ENCODE measurements at regions not wholly inside any gene's neighbourhood (a gene's known extent, or its start where the extent isn't known, plus 50 kb on each side); places are given as distances from the start of the nearest gene placed in this dataset.

DNA sequence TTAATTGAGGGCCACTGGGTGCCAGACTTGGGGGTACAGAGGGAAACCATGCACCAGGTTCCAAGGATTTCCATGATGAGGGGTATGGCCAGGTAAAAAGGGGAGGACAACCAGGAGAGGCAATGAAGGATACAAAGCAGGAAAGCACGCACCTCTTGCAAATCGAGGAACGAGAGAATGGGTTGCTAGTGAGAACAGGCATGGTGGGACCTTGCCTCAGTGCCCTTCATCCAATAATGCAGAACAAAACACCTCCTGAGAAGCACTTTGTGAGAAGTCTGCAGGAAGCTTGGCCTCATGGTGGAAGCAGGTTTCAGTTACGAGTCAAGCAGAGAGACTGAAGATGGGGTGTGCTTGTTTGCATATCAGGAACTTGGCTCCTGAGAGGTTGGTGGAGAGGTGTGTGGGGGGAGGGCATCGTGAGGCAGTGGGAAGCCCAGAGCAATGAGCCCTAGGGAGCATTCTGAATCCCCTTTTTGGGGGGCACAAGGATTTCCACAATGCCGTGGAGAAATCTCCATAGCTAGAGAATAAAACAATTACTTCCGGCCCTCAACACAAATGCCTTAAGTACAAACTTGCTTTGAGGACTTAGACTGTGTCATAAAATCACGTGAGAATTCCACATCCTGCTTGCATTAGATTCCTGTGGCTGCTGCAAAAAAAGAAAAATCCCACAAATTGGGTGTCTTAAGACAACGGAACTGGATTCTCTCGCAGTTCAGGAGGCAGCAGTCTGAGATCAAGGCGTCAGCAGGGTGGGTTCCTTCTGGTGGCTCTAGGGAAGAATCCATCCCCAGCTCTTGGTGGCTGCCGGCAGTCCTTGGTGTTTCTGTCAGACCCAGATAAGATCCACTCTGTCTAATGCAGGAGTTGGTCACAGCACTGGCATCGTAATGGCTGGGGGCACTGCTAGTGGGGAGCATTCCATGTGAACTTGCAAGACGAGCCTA, 54.9 kb upstream of the BACE2 start:
- Mint-ChIP-seq H3K9me3 (no peaks in the 10 kb centered on the region), H3K27me3 (peaks cover 6% of the 10 kb centered on the region), H3K27ac (no peak overlapping the region), H3K4me3 (peak overlapping the region; percentile 44), H3K36me3 (ENCODE audit: low read depth) (no peaks in the 10 kb centered on the region), H3K4me1 (ENCODE audit: low read depth) (peaks cover 12% of the 10 kb centered on the region)
- intact Hi-C loops (cut with micrococcal nuclease): no loop called here

DNA sequence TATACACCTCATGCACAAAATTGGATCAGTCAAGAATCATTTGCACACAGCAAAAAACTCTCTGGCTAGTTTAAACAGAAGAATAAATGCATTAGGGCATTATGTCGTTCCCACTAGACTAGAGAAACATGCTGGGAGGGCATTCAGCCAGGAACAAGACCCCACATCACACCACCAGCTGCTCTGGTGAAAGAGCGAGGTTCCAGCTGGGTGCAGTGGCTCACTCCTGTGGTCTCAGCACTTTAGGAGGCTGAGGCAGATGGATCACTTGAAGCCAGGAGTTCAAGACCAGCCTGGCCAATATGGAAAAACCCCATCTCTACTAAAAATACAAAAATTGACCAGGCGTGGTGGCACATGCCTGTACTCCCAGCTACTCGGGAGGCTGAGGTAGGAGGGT, 52.1 kb upstream of the BACE2 start:
- Mint-ChIP-seq H3K27ac (no peak overlapping the region), H3K4me1 (ENCODE audit: low read depth) (peaks cover 12% of the 10 kb centered on the region), H3K4me3 (no peak overlapping the region), H3K36me3 (ENCODE audit: low read depth) (no peaks in the 10 kb centered on the region), H3K9me3 (no peaks in the 10 kb centered on the region), H3K27me3 (peaks cover 5% of the 10 kb centered on the region)
- intact Hi-C loops (cut with micrococcal nuclease): no loop called here

All from dendritic cell treated with granulocyte-macrophage colony-stimulating factor and Interleukin-4, amounts not matched to agents 40 ng/mL and 50 ng/mL, for 4 days (primary cell).